ENCODE measurements at regions not wholly inside any gene's neighbourhood (a gene's known extent, or its start where the extent isn't known, plus 50 kb on each side); places are given as distances from the start of the nearest gene placed in this dataset.
A peak's percentile ranks its signal among the peaks of the same experiment; 100 is the strongest.

GRCh38 chr18:67367540-67367939 is 149.0 kb downstream of the DSEL start:
- no peak for TF ChIP-seq CTCF (IDR thresholded peaks at IDR 0.05; ENCODE audit: extremely low read depth, insufficient read depth, missing control alignments)
- DNase-seq (ENCODE audit: low spot score) = no peak
- in situ Hi-C loops (cut with MboI; ENCODE audit: low pct_unique_long_range_greater_than_20kb, low sequenced_read_pairs, unreplicated experiment) = no loop called here

GRCh38 chr18:67363694-67364093 is 152.8 kb downstream of the DSEL start:
- in situ Hi-C loops (cut with MboI; ENCODE audit: low pct_unique_long_range_greater_than_20kb, low sequenced_read_pairs, unreplicated experiment) = no loop called here
- DNase-seq (ENCODE audit: low spot score) = no peak
- no peak for TF ChIP-seq CTCF (IDR thresholded peaks at IDR 0.05; ENCODE audit: extremely low read depth, insufficient read depth, missing control alignments)

- TF ChIP-seq CTCF (IDR thresholded peaks at IDR 0.05; ENCODE audit: extremely low read depth, insufficient read depth, missing control alignments) = no peak
Observed at GRCh38 chr18:67362906-67363305, 153.6 kb downstream of the DSEL start.

DNA sequence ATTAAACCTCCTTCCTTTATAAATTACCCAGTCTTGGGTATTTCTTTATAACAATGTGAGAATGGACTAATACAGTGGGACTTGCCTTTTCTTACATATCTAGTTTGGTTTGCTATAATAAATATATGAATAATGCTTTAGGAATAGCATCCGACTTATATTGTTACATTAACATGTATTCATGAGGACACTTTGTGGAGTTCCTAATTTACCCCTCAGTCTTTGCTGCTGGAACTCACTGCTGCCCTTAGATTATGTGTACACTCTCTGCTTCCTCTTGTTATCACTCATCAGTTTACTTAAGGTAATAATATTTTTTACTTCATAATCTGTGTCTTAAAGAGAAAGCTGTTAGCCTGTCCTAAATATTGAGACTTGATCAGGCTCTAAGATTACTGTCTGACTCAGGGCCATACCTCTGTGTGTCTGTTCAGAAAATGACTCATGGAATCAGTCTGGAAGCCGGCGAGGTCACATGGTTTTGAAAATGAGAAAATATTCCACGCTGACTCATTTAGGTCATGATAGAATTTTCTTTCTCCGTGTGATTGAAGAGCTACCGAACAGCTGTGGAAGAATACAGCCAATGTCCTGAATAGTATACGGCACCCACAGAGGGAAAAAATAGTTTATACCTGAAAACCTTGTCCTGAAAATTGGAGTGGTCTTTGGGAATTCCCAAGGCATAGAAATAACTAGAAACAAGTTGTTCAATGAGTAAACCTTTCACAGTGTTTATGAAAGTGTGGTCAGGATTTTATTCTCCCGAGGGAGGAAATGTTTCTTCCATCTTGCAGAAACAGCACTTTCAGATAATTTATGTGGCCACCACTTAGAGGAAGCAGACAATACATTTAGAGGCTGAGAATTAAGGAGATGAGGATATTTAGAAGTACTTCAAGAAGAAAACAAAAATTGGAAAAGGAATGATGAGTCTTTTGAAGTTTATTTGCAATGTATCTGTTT is 156.4 kb downstream of the DSEL start:
- in situ Hi-C loops (cut with MboI; ENCODE audit: low pct_unique_long_range_greater_than_20kb, low sequenced_read_pairs, unreplicated experiment) = no loop called here
- TF ChIP-seq CTCF (IDR thresholded peaks at IDR 0.05; ENCODE audit: extremely low read depth, insufficient read depth, missing control alignments) = no peak
- DNase-seq (ENCODE audit: low spot score) = peak; percentile 11

More at GRCh38 chr18:67362906-67363305, 153.6 kb downstream of the DSEL start:
- DNase-seq (ENCODE audit: low spot score) = no peak
- in situ Hi-C loops (cut with MboI; ENCODE audit: low pct_unique_long_range_greater_than_20kb, low sequenced_read_pairs, unreplicated experiment) = no loop called here

DNA sequence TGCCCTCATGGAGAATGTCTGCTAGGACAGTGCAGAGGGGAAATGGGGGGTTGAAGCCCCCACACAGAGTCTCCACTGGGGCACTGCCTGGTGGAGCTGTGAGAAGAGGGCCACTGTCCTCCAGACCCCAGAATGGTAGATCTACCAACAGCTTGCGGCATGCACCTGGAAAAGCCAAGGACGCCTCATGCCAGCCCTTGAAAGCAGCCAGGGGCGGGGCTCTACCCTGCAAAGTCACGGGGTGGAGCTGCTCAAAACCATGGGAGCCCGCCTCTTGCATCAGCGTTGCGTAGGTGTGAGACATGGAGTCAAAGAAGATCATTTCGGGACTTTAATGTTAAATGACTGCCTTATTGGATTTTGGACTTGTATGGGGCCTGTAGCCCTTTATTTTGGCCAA is 157.6 kb downstream of the DSEL start:
- in situ Hi-C loops (cut with MboI; ENCODE audit: low pct_unique_long_range_greater_than_20kb, low sequenced_read_pairs, unreplicated experiment) = no loop called here
- no peak for TF ChIP-seq CTCF (IDR thresholded peaks at IDR 0.05; ENCODE audit: extremely low read depth, insufficient read depth, missing control alignments)
- no peak for DNase-seq (ENCODE audit: low spot score)

GRCh38 chr18:67354692-67355091 is 161.8 kb downstream of the DSEL start:
- no peak for DNase-seq (ENCODE audit: low spot score)
- TF ChIP-seq CTCF (IDR thresholded peaks at IDR 0.05; ENCODE audit: extremely low read depth, insufficient read depth, missing control alignments) = no peak
- in situ Hi-C loops (cut with MboI; ENCODE audit: low pct_unique_long_range_greater_than_20kb, low sequenced_read_pairs, unreplicated experiment) = no loop called here

All from GM13977 (cell line).